Right lobe of liver (tissue), 6 donors: ENCODE measurements at regions not wholly inside any gene's neighbourhood (a gene's known extent, or its start where the extent isn't known, plus 50 kb on each side); places are given as distances from the start of the nearest gene placed in this dataset.
A peak's percentile ranks its signal among the peaks of the same experiment; 100 is the strongest.

Experiments used
- ATAC-seq, 4 donors: fragments of 200-7000 bp; cut with Tn5 transposase; one replicate each; pipeline ENCODE4 v1.9.1; 2020; ENCODE audit warnings: mild to moderate bottlenecking in 4 of 4, moderate library complexity in 4 of 4
- DNase-seq, 3 donors: peaks; one replicate each; pipeline ENCODE4 v3.0.0-alpha.2; 2020
- H3K27ac ChIP-seq, 3 donors: fragments of 200-600 bp; one replicate each; pipeline ENCODE4 v1.8.0; 2022
- H3K27me3 ChIP-seq, 2 donors: fragments of 200-600 bp; one replicate each; pipeline ENCODE4 v1.8.0; 2022
- H3K36me3 ChIP-seq, 4 donors: fragments of 200-600 bp; sonication (generic) in 1 of 4; one replicate each; pipeline versions ENCODE4 v1.5.1 to v1.8.0; 2017 to 2022; ENCODE audit warnings: control low read depth in 1 of 4
- H3K4me1 ChIP-seq, 4 donors: fragments of 200-600 bp; sonication (generic) in 1 of 4; one replicate each; pipeline versions ENCODE4 v1.5.1 to v1.8.0; 2017 to 2022; ENCODE audit warnings: control low read depth in 1 of 4
- H3K4me3 ChIP-seq, 3 donors: fragments of 200-600 bp; one replicate each; pipeline ENCODE4 v1.8.0; 2022
- H3K9me3 ChIP-seq, 4 donors: fragments of 200-600 bp; sonication (generic) in 1 of 4; one replicate each; pipeline versions ENCODE4 v1.5.1 to v1.8.0; 2017 to 2022; ENCODE audit warnings: control low read depth in 1 of 4
- CTCF ChIP-seq, 4 donors: fragments of 200-600 bp in 3 of 4; fragments of 450-650 bp in 1 of 4; IDR thresholded peaks; one replicate each; pipeline versions ENCODE4 v1.5.1 to v1.8.0; 2016 to 2022; ENCODE audit warnings: antibody characterized with exemption in 4 of 4, mild to moderate bottlenecking in 2 of 4
- POLR2A ChIP-seq: fragments of 450-650 bp; IDR thresholded peaks from one replicate; pipeline ENCODE4 v1.6.1; 2017; ENCODE audit warnings: antibody characterized with exemption, mild to moderate bottlenecking
- WGBS: methylation state at CpG from one replicate; pipeline ENCODE4 v1.1.6; 2018; ENCODE audit warnings: low coverage, low lambda C conversion rate; ENCODE audit not compliant: insufficient coverage; ENCODE audit errors: missing lambda C conversion rate; 5-methylcytosine and 5-hydroxymethylcytosine counted together
- intact Hi-C, 2 donors: fragments of 100-400 bp; cut with DNase I; formaldehyde crosslinking; loops; one replicate each; pipeline versions ENCODE4 v1.11.2 to v1.14.1; 2022
- donor health status: DM: no; HTN: yes; CAD: no.
- donor health status: DM: no; HTN: no; CAD: no.
- donor health status: DM: no; HTN: no; CAD: no.
- donor health status: DM: no; HTN: yes; CAD: no.
- donor health status: DM: no; HTN: yes; CAD: no.

- Histone ChIP-seq H3K9me3 (no peaks in the 10 kb centered on the region), H3K36me3 (no peaks in the 10 kb centered on the region), H3K27ac (no peak overlapping the region), H3K27me3 (no peaks in the 10 kb centered on the region), H3K4me3 (no peak overlapping the region), H3K4me1 (no peaks in the 10 kb centered on the region)
- intact Hi-C loops, result no loop called here
- DNase-seq (no peak), ATAC-seq (peak in 1 of 4 donors; percentile 70)
- 67% methylated on average over 1 of the region's 2 CpGs for WGBS
- no peak for TF ChIP-seq CTCF (IDR thresholded peaks at IDR 0.05)
Observed at GRCh38 chr1:221824025-221824424, 82.1 kb upstream of the DUSP10 start.

GRCh38 chr1:221823561-221823960 is 81.7 kb upstream of the DUSP10 start:
- ATAC-seq (no peak), DNase-seq (no peak)
- Histone ChIP-seq H3K27ac (no peak overlapping the region), H3K4me3 (no peak overlapping the region), H3K27me3 (no peaks in the 10 kb centered on the region), H3K9me3 (no peaks in the 10 kb centered on the region), H3K4me1 (no peaks in the 10 kb centered on the region), H3K36me3 (no peaks in the 10 kb centered on the region)
- 100% methylated on average over 1 of the region's 1 CpG for WGBS
- TF ChIP-seq POLR2A (no peak), CTCF (IDR thresholded peaks at IDR 0.05) (no peak)
- intact Hi-C loops, result no loop called here

- Histone ChIP-seq H3K9me3 (no peaks in the 10 kb centered on the region), H3K4me3 (no peak overlapping the region), H3K27me3 (no peaks in the 10 kb centered on the region), H3K36me3 (no peaks in the 10 kb centered on the region), H3K27ac (no peak overlapping the region), H3K4me1 (no peaks in the 10 kb centered on the region)
- intact Hi-C loops, result no loop called here
- no peak for TF ChIP-seq POLR2A
- no peak for TF ChIP-seq CTCF (IDR thresholded peaks at IDR 0.05)
- DNase-seq (no peak), ATAC-seq (no peak)
- WGBS, result 83% methylated on average over 4 of the region's 4 CpGs
Observed at GRCh38 chr1:221823149-221823548, 81.3 kb upstream of the DUSP10 start.

GRCh38 chr1:221822591-221822990 is 80.7 kb upstream of the DUSP10 start:
- H3K36me3 ChIP-seq, result no peaks in the 10 kb centered on the region
- DNase-seq (no peak), ATAC-seq (no peak)
- H3K27ac ChIP-seq, result no peak overlapping the region
- H3K4me3 ChIP-seq, result no peak overlapping the region
- WGBS, result 75% methylated on average over 3 of the region's 3 CpGs
- intact Hi-C loops, result no loop called here
- H3K27me3 ChIP-seq, result no peaks in the 10 kb centered on the region
- no peaks in the 10 kb centered on the region for H3K9me3 ChIP-seq
- TF ChIP-seq CTCF (IDR thresholded peaks at IDR 0.05) (no peak), POLR2A (no peak)
- H3K4me1 ChIP-seq, result no peaks in the 10 kb centered on the region

- Histone ChIP-seq H3K4me1 (no peaks in the 10 kb centered on the region), H3K27me3 (no peaks in the 10 kb centered on the region), H3K27ac (no peak overlapping the region), H3K4me3 (no peak overlapping the region), H3K9me3 (no peaks in the 10 kb centered on the region), H3K36me3 (no peaks in the 10 kb centered on the region)
- WGBS, result 78% methylated on average over 3 of the region's 3 CpGs
- no peak for DNase-seq
- ATAC-seq, result no peak
- intact Hi-C loops, result no loop called here
- TF ChIP-seq POLR2A, result no peak
- TF ChIP-seq CTCF (IDR thresholded peaks at IDR 0.05), result no peak
Observed at GRCh38 chr1:221816899-221817298, 75.0 kb upstream of the DUSP10 start.
